ENCODE measurements at regions not wholly inside any gene's neighbourhood (a gene's known extent, or its start where the extent isn't known, plus 50 kb on each side); places are given as distances from the start of the nearest gene placed in this dataset.

DNA sequence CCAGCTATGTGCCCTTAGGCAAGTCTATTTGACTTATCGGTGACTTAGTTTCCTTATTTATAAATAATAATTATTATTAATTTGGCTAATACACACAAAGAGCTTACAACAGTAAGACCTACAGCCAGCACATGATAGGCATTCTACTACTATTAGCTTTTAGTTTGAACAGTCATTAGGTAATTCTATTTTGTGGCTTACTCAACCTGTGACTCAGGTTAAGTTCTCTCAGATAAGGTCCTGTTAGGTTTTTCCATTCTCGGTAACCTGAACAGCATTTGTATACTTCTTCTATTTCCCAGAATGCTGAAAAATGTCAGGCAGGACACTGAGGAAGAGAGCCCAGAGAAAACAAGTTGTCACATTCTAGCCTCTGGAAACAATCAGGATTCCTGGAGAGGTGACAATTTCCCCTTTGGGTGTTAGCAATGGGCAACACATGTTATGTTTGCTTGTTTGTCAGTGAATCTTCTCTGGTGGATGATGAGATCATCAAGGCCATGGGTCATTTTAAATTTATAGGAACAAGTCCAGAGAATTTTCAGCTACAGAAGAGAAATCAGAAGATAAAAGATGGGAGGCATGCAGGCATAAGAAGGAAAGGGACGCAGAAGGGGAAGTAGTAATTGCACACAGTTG is 2144.7 kb downstream of the PCDH7 start:
- Histone ChIP-seq H3K4me3 (replicated peaks in 1 of 2; ENCODE audit: low read depth in 1 of 2, low read length in 2 of 2) (no peak overlapping the region), H3K27ac (ENCODE audit: low read depth, low read length) (no peak overlapping the region), H3K9me2 (ENCODE audit: insufficient read depth) (no peaks in the 10 kb centered on the region), H3K4me2 (ENCODE audit: low read length) (no peak overlapping the region), H4K20me1 (ENCODE audit: insufficient read depth) (no peaks in the 10 kb centered on the region), H3K9ac (ENCODE audit: low read length) (no peak overlapping the region), H3K27me3 (ENCODE audit: insufficient read depth, low read length) (no peaks in the 10 kb centered on the region), H3K4me1 (ENCODE audit: control insufficient read depth in 1 of 2, insufficient read depth in 2 of 2, low read length in 2 of 2) (no peaks in the 10 kb centered on the region), H3K9me3 (ENCODE audit: control insufficient read depth in 1 of 2, insufficient read depth in 1 of 2, low read depth in 1 of 2, low read length in 2 of 2) (no peaks in the 10 kb centered on the region), H3K36me3 (ENCODE audit: control insufficient read depth in 1 of 2, insufficient read depth in 2 of 2, low read length in 2 of 2) (no peaks in the 10 kb centered on the region), H2AFZ (ENCODE audit: low read depth, low read length, poor library complexity, severe bottlenecking) (no peak overlapping the region), H3K79me2 (ENCODE audit: insufficient read depth, low read length) (no peaks in the 10 kb centered on the region)
- ATAC-seq (no peak), DNase-seq (ENCODE audit: low read depth, low spot score) (no peak)
- no TSS peak for BruUV-seq (replicated peaks)
- ChIA-PET RAD21 (ENCODE audit: low non-redundant PET in 1 of 2, low total read pairs in 2 of 2, uncharacterized antibody in 2 of 2, unreplicated experiment in 2 of 2) (no interaction called here), POLR2A (no interaction called here), CTCF (no interaction called here)
- no peak for TF ChIP-seq SP1 (IDR thresholded peaks at IDR 0.05; ENCODE audit: low read depth)
- no peak for TF ChIP-seq SIN3A (IDR thresholded peaks at IDR 0.05; ENCODE audit: low read depth)
- no peak for TF ChIP-seq CBX3 (IDR thresholded peaks at IDR 0.05; ENCODE audit: low read depth)
- no peak for TF ChIP-seq POLR2AphosphoS5 (IDR thresholded peaks at IDR 0.05; ENCODE audit: low read depth, low read length)
- TF ChIP-seq, protein P1, sequence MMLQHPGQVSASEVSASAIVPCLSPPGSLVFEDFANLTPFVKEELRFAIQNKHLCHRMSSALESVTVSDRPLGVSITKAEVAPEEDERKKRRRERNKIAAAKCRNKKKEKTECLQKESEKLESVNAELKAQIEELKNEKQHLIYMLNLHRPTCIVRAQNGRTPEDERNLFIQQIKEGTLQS (IDR thresholded peaks at IDR 0.05): no peak
- no peak for TF ChIP-seq ZFX (IDR thresholded peaks at IDR 0.05)
- no peak for TF ChIP-seq EZH2 (IDR thresholded peaks at IDR 0.05)
- no peak for TF ChIP-seq YY1 (IDR thresholded peaks at IDR 0.05; ENCODE audit: extremely low read depth, insufficient replicate concordance, low read depth, low read length)
- TF ChIP-seq, protein P2, sequence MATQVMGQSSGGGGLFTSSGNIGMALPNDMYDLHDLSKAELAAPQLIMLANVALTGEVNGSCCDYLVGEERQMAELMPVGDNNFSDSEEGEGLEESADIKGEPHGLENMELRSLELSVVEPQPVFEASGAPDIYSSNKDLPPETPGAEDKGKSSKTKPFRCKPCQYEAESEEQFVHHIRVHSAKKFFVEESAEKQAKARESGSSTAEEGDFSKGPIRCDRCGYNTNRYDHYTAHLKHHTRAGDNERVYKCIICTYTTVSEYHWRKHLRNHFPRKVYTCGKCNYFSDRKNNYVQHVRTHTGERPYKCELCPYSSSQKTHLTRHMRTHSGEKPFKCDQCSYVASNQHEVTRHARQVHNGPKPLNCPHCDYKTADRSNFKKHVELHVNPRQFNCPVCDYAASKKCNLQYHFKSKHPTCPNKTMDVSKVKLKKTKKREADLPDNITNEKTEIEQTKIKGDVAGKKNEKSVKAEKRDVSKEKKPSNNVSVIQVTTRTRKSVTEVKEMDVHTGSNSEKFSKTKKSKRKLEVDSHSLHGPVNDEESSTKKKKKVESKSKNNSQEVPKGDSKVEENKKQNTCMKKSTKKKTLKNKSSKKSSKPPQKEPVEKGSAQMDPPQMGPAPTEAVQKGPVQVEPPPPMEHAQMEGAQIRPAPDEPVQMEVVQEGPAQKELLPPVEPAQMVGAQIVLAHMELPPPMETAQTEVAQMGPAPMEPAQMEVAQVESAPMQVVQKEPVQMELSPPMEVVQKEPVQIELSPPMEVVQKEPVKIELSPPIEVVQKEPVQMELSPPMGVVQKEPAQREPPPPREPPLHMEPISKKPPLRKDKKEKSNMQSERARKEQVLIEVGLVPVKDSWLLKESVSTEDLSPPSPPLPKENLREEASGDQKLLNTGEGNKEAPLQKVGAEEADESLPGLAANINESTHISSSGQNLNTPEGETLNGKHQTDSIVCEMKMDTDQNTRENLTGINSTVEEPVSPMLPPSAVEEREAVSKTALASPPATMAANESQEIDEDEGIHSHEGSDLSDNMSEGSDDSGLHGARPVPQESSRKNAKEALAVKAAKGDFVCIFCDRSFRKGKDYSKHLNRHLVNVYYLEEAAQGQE (IDR thresholded peaks at IDR 0.05; ENCODE audit: low read depth): no peak
- TF ChIP-seq SRF (IDR thresholded peaks at IDR 0.05; ENCODE audit: low read depth): no peak
- TF ChIP-seq FOSL1 (IDR thresholded peaks at IDR 0.05; ENCODE audit: low read depth): no peak
- TF ChIP-seq, protein P3, sequence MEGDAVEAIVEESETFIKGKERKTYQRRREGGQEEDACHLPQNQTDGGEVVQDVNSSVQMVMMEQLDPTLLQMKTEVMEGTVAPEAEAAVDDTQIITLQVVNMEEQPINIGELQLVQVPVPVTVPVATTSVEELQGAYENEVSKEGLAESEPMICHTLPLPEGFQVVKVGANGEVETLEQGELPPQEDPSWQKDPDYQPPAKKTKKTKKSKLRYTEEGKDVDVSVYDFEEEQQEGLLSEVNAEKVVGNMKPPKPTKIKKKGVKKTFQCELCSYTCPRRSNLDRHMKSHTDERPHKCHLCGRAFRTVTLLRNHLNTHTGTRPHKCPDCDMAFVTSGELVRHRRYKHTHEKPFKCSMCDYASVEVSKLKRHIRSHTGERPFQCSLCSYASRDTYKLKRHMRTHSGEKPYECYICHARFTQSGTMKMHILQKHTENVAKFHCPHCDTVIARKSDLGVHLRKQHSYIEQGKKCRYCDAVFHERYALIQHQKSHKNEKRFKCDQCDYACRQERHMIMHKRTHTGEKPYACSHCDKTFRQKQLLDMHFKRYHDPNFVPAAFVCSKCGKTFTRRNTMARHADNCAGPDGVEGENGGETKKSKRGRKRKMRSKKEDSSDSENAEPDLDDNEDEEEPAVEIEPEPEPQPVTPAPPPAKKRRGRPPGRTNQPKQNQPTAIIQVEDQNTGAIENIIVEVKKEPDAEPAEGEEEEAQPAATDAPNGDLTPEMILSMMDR (IDR thresholded peaks at IDR 0.05 in 2 of 3, conservative IDR thresholded peaks at IDR 0.05 in 1 of 3; ENCODE audit: borderline replicate concordance in 1 of 3, insufficient read depth in 1 of 3, low read depth in 2 of 3, low read length in 2 of 3): no peak
- intact Hi-C loops (cut with micrococcal nuclease): no loop called here

Data from HCT116 (cell line).